ENCODE measurements at regions not wholly inside any gene's neighbourhood (a gene's known extent, or its start where the extent isn't known, plus 50 kb on each side); places are given as distances from the start of the nearest gene placed in this dataset.

GRCh38 chr6:5871296-5871695 is 135.4 kb downstream of the NRN1 start:
- H3K4me1 ChIP-seq = no peaks in the 10 kb centered on the region
- no peak overlapping the region for H3K4me3 ChIP-seq
- TF ChIP-seq CTCF (IDR thresholded peaks at IDR 0.05) = no peak
- H3K36me3 ChIP-seq = no peaks in the 10 kb centered on the region
- no peaks in the 10 kb centered on the region for H3K27me3 ChIP-seq
- intact Hi-C loops (cut with DNase I) = no loop called here
- DNase-seq (ENCODE audit: low spot score in 2 of 2) = no peak
- peaks cover 8 to 12% of the 10 kb centered on the region in 2 donors for H3K9me3 ChIP-seq
- H3K27ac ChIP-seq = no peak overlapping the region

GRCh38 chr6:5869676-5870075 is 137.0 kb downstream of the NRN1 start:
- intact Hi-C loops (cut with DNase I) = no loop called here
- TF ChIP-seq CTCF (IDR thresholded peaks at IDR 0.05) = no peak
- H3K4me1 ChIP-seq = no peaks in the 10 kb centered on the region

GRCh38 chr6:5869261-5869660 is 137.5 kb downstream of the NRN1 start:
- H3K4me3 ChIP-seq = no peak overlapping the region
- intact Hi-C loops (cut with DNase I) = no loop called here

More at GRCh38 chr6:5869676-5870075, 137.0 kb downstream of the NRN1 start:
- H3K27me3 ChIP-seq = no peaks in the 10 kb centered on the region
- no peak for DNase-seq (ENCODE audit: low spot score in 2 of 2)
- no peak overlapping the region for H3K27ac ChIP-seq
- H3K9me3 ChIP-seq = peaks cover 8 to 12% of the 10 kb centered on the region in 2 donors
- H3K36me3 ChIP-seq = no peaks in the 10 kb centered on the region
- H3K4me3 ChIP-seq = no peak overlapping the region

GRCh38 chr6:5866547-5867051 is 140.1 kb downstream of the NRN1 start:
- DNase-seq (ENCODE audit: low spot score in 2 of 2) = no peak
- TF ChIP-seq CTCF (IDR thresholded peaks at IDR 0.05) = no peak
- no peaks in the 10 kb centered on the region for H3K36me3 ChIP-seq
- H3K27me3 ChIP-seq = no peaks in the 10 kb centered on the region
- H3K4me3 ChIP-seq = peak overlapping the region; percentile 13
- H3K9me3 ChIP-seq = peaks cover 8 to 12% of the 10 kb centered on the region in 2 donors
- intact Hi-C loops (cut with DNase I) = no loop called here
- no peak overlapping the region for H3K27ac ChIP-seq
- H3K4me1 ChIP-seq = no peaks in the 10 kb centered on the region

More at GRCh38 chr6:5869261-5869660, 137.5 kb downstream of the NRN1 start:
- Histone ChIP-seq H3K4me1 (no peaks in the 10 kb centered on the region), H3K27me3 (no peaks in the 10 kb centered on the region), H3K9me3 (peaks cover 8 to 12% of the 10 kb centered on the region in 2 donors), H3K27ac (no peak overlapping the region), H3K36me3 (no peaks in the 10 kb centered on the region)
- DNase-seq (ENCODE audit: low spot score in 2 of 2) = no peak
- no peak for TF ChIP-seq CTCF (IDR thresholded peaks at IDR 0.05)

GRCh38 chr6:5865506-5866031 is 141.2 kb downstream of the NRN1 start:
- intact Hi-C loops (cut with DNase I) = no loop called here
- Histone ChIP-seq H3K4me3 (no peak overlapping the region), H3K9me3 (peaks cover 0 to 3% of the 10 kb centered on the region in 2 donors), H3K36me3 (no peaks in the 10 kb centered on the region), H3K27ac (no peak overlapping the region), H3K4me1 (no peaks in the 10 kb centered on the region), H3K27me3 (no peaks in the 10 kb centered on the region)
- no peak for DNase-seq (ENCODE audit: low spot score in 2 of 2)
- no peak for TF ChIP-seq CTCF (IDR thresholded peaks at IDR 0.05)

- Histone ChIP-seq H3K36me3 (no peaks in the 10 kb centered on the region), H3K27ac (no peak overlapping the region), H3K27me3 (no peaks in the 10 kb centered on the region), H3K4me1 (no peaks in the 10 kb centered on the region), H3K4me3 (no peak overlapping the region), H3K9me3 (no peaks in the 10 kb centered on the region)
- TF ChIP-seq CTCF (IDR thresholded peaks at IDR 0.05) = no peak
- no peak for DNase-seq (ENCODE audit: low spot score in 2 of 2)
- intact Hi-C loops (cut with DNase I) = no loop called here
These were observed 145.9 kb downstream of the NRN1 start for GRCh38 chr6:5860849-5861248.

All from ascending aorta (tissue), 2 donors.